Gastrocnemius medialis (tissue), 4 donors: ENCODE measurements at regions not wholly inside any gene's neighbourhood (a gene's known extent, or its start where the extent isn't known, plus 50 kb on each side); places are given as distances from the start of the nearest gene placed in this dataset.

Experiments
- POLR2A ChIP-seq, 2 donors: fragments of 450-650 bp; IDR thresholded peaks; one replicate each; pipeline ENCODE4 v1.6.1; 2017; ENCODE audit warnings: antibody characterized with exemption in 2 of 2, mild to moderate bottlenecking in 2 of 2, moderate library complexity in 2 of 2
- TF ChIP-seq, protein P1 (sequence below), 5 experiments: fragments of 450-650 bp in 3 of 5; fragments of 200-600 bp in 2 of 5; sonication (generic) in 2 of 5; IDR thresholded peaks in 4 of 5; conservative IDR thresholded peaks in 1 of 5; 1 replicate in 4 of 5; 2 replicates in 1 of 5; pipeline ENCODE4 v1.5.1; 2016 to 2019; ENCODE audit warnings: antibody characterized with exemption in 5 of 5, mild to moderate bottlenecking in 3 of 5, moderate library complexity in 3 of 5

DNA sequence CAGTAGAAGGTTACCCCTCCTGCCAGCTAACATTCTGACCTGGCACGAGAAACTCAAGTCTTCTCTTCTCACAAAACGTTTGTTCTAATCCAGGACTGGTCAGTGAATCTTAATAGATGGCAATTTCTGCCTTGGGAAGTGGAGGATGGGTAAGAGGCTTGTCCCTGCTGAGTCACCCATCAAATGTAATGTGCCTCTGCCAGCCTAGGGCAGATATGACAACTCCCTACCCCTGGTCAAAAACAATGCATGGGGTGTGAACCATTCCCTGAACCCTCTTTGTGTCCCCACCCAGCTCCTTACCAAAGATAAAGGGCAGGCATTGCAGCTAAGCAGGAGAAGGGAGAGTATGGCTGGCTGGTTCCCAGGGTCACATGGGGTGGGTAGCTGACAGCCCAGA is 1052.9 kb downstream of the GALC start:
- TF ChIP-seq, protein P1, sequence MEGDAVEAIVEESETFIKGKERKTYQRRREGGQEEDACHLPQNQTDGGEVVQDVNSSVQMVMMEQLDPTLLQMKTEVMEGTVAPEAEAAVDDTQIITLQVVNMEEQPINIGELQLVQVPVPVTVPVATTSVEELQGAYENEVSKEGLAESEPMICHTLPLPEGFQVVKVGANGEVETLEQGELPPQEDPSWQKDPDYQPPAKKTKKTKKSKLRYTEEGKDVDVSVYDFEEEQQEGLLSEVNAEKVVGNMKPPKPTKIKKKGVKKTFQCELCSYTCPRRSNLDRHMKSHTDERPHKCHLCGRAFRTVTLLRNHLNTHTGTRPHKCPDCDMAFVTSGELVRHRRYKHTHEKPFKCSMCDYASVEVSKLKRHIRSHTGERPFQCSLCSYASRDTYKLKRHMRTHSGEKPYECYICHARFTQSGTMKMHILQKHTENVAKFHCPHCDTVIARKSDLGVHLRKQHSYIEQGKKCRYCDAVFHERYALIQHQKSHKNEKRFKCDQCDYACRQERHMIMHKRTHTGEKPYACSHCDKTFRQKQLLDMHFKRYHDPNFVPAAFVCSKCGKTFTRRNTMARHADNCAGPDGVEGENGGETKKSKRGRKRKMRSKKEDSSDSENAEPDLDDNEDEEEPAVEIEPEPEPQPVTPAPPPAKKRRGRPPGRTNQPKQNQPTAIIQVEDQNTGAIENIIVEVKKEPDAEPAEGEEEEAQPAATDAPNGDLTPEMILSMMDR (IDR thresholded peaks at IDR 0.05 in 4 of 5, conservative IDR thresholded peaks at IDR 0.05 in 1 of 5): no peak
- no peak for TF ChIP-seq POLR2A (IDR thresholded peaks at IDR 0.05)
